NCI-H1694 (cell line): ENCODE measurements at regions not wholly inside any gene's neighbourhood (a gene's known extent, or its start where the extent isn't known, plus 50 kb on each side); places are given as distances from the start of the nearest gene placed in this dataset.
"Not testable (repeated sequence)": the region's sequence is repeated elsewhere in the genome, so short reads cannot be mapped to it uniquely, and the experiment has no call there.

Experiments used
- DNase-seq: peaks from one replicate; lab custom pipeline; 2025; lab: John Stamatoyannopoulos, UW

DNA sequence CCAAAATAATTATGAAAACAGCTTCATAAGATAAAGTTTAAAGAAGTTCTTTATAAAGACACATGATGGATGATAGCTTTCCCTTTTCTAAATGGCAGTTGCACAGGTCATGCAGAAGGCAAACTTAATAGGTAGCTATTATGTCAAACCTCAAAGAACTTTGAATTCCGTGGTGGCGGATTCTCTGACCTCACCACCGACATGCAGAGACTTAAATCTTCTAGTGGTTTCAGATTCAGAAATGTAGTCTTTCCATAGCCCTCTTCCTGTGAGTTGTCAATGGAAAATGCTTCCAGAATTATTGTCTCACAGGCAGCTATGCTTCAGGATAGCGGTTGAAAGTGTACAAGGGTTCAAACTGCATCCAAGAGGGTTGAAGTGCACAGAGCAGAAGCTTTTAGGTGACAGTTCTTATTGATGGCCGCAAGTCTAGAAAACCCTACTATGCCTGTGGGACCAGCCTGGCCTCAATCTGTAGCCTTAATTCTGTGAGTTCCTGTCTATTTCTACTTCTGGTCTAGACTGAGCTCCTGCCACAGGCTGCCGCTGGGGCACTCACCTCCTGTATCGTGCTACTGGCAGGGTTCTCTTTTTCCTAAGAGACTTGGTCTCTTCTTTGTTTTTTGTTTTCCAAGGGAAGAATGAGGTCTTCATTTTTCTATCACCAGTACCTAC, 117.0 kb upstream of the ERRFI1 start:
- no peak for DNase-seq

DNA sequence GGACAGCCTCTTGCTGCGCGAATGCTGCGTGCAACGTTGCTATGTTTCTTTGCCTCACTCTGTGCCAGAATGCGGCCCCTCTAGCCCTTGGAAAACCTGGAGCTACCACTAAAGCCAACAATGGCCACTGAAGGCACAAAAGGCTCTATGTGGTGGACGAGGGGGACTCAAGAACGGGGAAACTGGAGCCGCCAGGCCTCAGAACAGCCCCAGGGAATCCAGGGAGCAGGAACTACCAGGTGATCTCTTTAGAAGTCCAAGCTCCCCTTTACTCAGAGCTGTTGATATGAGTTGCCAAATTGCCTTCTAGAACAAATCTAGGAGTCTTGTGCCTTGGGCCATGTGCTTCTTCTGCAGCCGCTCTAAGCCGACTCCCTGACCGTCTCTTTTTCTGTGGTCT, 113.8 kb upstream of the ERRFI1 start:
- DNase-seq = no peak

DNA sequence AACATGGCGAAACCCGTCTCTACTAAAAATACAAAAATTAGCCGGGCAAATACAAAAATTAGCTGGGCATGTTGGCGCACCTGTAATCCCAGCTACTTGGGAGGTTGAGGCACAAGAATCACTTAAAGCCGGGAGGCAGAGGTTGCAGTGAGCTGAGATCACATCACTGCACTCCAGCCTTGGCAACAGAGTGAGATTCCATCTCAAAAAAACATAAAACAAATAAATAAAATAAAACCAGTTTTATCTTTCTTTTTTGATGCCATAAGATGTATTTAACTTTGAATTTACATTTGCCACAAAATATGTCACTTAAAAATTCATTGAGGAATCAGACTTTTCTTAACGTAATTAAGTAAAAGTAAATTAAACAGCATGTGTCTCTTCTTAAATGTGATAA, 113.3 kb upstream of the ERRFI1 start:
- DNase-seq = no peak

DNA sequence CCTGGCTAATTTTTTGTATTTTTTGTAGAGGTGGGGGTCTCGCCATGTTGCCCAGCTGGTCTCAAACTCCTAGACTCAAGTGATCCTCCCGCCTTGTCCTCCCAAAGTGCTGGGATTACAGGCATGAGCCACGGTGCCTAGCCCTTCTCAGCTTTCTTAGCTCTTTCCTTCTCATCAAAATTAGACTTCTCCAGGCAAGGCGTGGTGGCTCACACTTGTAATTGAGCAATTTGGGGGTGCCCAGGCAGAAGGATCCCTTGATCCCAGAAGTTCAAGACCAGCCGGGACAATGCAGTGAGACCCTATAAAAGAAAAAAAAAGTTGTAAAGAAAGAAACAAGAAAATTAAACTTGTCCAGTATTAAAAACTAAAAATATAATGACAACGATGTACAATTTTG, 112.6 kb upstream of the ERRFI1 start:
- DNase-seq = no peak

DNA sequence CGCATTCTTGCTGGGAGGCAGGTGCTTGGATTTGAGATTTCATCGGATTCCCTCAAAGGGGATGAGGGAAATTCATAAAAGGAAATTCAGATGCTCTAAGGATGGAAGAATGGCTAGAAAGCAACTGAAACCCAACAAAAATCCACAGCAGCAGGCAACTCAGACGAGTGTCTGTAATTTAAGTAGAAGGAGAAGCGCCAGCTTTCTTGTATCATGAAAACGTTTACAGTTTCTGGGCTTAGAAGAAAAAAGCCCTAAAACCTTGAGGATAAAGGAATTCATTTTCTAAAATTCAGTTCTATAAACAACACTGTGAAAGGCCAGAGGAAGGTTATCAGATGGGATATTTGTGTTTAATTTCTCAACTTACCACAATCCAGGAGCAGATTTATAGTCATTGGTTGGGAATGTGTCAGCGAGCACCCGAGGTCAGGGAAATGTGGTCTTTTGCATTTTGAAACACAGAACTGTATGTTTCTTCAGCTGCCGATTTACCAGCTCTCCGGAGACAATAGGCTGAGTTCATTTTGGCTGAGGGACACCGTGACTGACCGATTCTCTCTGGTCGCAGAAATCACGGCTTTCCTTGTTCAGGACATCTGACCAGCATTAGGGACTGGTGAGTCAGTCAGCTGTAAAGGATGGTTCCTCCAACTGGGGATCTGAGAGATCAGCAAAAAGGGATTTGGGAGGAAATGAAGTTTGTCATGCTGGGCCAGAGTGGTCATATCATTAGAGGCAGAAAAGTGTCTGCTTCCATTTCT, 111.6 kb upstream of the ERRFI1 start:
- no peak for DNase-seq

DNA sequence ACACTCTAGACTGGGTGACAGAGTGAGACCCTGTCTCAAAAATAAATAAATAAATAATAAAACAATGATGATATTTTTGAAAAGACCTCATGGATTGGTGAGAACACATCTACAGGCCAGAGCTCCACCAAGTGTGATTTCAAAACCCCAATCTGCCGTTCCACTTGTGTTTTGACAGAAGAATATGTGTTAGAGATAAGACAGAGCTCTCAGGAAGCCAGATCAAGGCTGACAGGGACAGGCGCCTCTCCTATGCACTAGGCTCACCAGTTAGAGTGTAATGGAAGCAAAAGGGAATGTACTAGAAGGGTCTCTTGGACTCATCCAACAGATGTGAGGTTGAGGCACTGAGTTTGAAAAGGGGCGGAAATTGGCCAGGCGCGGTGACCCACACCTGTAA, 110.7 kb upstream of the ERRFI1 start:
- DNase-seq = no peak

DNA sequence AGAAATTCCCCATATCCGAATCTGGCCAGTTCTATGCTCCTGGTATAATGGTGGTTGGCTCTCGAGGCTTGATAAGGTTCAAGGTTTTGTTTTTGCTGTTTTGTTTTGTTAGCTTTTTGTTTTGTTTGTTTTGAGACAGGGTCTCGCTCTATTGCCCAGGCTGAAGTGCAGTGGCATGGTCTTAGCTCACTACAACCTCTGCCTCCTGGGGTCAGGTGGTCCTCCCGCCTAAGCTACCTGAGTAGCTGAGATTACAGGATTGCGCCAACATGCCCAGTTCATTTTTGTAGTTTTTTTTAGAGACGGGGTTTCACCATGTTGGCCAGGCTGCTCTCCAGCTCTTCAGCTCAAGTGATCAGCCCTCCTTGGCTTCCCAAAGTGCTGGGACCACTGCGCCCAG, 109.1 kb upstream of the ERRFI1 start:
- DNase-seq = no peak

DNA sequence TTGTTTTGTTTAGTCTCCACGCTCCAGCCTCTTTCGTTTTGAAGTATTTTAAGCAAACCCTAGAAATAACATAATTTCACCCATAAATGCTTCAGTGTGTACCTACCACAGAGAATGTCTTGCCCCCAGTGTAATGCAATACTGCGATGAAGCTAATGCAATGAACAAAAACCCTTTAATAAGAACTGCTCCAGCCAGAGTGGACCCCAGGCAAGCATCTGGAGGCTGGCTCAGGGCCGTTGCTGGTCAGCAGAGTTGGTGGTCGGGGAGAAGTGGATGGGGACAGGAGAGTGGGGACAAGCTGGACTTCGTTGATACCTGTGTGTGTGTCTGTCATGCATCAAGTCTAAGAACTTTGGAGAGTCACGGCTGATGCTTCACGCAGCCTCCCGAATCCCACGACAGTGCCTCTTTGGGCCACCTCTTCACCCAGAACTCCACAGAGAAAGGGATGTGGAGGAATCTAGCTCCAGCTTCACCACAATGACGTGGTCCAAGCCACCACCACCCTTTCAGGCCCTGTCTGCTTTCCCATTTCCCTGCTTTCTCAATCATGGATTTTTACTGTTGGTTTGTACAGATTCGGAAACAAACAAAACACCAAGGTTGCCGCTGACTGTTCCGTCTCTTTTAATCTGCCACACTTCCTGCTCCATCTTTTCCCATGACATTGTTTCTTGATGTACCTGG, 108.6 kb upstream of the ERRFI1 start:
- no peak for DNase-seq

DNA sequence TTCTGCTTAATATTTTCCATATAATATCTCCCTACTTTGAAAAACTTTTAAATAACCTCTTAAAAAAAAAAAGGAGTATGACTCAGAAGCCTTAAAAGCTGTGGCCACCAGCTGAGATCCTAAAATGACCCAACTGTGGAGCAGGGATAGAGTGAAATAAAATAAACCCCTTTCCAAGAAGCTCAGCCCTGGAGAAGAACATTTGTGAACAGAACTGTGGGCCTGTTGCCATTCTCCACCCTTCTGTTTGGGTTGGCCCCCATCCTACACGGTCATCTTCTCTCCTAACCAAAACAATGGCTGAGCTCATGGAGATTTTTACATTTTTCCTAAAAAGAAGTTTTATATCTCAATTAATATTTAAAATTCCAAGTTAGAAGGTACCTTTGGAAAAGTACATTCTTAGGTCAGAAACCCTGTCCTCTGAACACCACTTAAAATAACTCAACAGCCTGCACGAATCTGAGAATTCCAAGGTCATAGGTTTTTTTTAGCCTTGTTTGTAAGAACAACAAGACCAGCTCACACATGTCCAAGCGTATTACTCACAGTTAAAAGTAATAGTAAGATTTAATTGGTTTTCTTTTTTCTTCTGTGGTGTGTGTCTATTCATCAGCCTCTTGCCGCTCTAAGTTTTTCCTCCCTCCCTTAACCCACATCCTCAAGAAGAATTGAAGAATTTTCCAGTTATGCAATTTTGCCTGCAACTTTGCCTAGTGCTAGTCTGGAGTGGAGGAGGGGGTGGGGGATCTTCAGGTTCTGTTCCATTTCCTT, 107.7 kb upstream of the ERRFI1 start:
- no peak for DNase-seq

DNA sequence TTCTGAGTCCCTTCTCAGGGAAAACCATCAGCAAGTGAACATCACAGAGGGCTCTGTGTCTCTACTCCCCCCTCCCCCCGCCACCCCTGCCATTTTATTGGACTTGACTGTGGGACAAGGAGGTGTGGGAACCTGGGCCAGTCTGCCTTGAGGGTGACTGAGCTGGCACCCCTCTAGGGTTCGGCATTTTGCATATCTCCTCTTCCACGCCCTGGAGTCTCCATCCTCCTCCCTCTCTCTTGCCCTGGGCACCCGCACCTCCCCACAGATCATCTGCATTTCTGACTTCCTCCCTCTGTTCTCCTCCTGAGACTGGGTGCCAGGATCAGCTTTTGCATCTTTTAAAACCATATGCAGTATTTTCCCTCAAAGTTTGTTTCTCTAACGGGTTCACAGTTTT, 107.1 kb upstream of the ERRFI1 start:
- DNase-seq = no peak

DNA sequence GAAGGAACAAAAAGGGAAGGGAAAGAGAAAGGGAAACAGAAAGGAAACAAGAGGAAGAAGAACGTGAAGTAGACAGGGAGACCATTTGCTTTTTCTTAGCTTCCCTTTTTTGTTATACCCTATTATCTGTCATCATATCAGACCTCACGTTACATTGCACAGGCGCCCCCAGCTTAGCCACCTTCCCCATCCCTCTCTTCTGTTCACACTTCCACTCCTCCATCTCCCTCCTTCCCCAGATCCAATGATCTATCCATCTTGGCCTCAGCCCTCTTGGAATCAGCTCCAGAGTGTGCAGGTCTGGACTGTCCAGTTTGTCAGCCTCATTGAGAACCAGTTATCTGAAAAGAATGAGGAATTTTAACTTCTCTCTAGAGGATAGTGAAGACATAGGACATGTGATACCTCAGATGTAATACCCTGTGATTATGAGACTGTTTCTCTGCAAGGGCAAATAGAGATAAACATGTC, 101.1 kb upstream of the ERRFI1 start:
- DNase-seq = no peak

DNA sequence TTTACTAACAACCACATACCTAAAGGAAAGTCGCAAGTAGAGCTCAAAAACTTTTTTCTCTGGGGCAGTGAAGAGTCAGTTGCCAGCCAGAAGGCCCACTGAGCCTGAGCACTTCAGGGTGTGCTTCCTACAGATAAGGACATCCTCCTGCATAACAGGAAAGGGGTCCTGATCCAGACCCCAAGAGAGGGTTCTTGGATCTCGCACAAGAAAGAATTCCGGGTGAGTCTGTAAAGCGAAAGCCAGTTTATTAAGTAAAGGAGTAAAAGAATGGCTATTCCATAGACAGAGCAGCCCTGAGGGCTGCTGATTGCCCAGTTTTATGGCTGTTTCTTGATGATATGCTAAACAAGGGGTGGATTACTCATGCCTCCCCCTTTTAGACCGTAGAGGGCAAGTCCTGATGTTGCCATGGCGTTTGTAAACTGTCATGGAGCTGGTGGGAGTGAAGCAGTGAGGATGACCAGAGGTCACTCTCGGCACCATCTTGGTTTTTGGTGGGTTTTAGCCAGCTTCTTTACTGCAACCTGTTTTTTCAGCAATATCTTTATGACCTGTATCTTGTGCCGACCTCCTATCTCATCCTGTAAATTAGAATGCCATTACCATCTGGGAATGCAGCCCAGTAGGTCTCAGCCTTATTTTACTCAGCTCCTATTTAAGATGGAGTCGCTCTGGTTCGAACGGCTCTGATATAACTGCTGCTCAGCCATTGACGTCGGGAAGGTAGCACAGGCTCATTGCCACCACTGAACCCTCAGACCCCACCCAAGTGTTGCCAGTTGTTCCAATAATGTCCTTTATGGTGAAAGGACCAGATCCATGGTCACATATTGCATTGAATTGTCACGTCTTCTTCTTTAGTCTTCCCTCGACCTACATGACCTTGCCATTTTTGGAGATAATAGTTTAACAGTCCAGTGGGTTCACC, 96.6 kb upstream of the ERRFI1 start:
- no peak for DNase-seq

DNA sequence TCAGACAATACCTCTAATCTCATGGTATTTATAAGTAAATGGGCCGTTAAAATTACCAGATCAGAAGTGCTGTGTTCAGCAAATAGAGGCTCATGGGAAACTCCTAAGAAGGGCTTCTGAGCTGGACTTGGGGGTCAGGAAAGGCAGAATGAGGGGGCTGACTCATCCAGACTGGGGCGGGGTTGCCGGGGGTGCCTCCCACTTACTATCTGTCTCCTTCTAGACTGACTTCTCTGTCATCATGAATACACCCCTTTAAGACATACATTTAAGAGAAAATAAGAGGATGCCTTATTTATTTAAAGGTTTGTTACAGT, 96.0 kb upstream of the ERRFI1 start:
- DNase-seq = no peak

DNA sequence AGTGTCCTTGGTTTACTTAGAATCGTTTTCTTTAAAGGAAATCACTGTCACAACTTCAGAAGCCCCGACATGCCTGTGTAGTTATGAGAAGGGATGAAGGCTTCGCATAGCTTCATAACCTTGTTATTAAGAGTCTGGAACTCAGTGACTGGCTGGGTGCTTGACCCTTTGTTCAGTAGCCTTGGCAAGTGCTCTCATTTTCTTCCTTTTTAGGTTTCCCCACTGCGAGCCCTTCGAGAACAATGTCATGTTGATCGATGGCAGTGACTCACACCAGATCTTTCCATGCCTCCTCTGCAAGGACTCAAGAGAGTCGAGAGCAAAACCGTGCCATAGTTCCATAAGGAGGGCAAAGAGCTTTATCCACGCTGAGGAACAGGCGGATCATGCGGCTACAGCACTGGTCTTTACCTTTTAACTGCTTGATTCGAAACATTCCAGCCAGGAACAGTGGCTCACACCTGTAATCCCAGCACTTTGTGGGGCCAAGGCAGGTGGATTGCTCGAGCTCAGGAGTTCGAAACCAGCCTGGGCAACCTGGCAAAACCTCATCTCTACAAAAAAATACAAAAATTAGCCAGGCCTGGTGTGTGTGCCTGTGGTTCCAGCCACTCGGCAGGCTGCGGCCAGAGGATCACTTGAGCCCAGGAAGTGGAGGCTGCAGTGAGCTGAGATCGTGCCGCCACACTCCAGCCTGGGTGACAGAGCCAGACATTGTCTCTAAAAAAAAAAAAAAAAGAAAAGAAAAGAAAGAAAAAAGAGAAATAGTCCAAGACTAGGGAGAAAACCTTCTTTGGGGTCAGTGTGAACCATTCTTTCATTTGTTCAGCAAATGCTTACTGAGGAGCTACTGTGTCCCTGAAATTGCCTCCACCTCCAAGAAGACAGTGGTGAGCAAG, 95.4 kb upstream of the ERRFI1 start:
- DNase-seq = no peak

DNA sequence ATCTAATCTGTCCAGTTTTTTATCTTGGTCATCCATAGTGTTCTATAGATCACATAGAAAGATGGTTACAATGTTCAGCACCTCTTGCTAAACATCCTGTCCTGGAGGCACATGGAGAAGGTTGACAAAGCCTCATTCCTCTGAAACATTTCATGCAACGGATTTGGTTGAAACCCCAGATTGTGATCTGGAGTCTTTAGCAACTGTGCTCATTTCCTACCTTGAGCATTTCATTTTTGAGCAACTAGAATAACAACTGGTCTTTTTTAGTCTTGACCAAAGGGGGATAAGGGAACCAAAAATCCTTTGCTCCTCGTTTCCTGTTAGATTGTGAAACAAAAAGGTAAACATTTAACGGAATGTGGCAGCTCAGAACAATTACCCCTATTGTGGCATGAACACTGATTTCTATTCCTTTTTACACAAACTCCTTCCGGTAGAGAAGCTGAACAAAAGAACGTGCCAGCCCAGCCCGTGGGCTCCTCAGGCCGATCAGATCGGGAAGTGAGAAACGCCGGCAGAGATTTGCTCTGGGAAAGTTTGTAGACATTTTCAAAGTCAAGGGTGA, 94.7 kb upstream of the ERRFI1 start:
- no peak for DNase-seq

DNA sequence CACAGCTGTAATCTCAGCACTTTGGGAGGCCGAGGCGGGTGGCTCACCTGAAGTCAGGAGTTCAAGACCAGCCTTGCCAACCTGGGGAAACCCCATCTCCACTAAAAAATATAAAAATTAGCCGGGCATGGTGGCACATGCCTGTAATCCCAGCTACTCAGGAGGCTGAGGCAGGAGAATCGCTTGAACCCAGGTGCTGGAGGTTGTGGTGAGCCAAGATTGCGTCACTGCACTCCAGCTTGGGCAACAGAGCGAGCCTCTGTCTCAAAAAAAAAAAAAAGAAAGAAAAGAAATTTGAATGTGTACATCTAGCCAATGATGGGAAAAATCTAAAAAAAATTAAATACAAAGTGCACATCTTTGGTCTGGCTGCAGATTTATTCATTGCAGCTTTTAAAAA, 92.6 kb upstream of the ERRFI1 start:
- DNase-seq = not testable (repeated sequence)

DNA sequence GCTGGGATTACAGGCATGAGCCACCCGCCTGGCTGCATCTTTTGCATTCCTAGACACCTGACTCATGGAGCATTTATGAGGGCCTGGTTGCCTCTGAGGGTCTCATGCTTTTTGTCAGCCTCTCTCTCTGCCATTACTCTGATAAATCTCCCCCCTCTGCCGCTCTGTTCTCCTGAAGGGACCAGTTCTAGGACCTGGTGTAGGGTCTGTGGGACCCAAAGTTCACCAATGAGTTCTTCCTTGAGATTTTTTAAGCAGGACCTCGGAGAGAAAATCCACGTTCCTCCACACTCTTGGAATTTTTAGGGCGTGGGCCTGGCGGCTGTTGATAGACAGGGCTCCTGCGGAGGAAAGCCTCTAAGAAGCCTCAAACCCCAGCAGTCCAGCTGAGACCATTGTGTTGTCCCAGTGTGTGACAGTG, 91.9 kb upstream of the ERRFI1 start:
- no peak for DNase-seq

DNA sequence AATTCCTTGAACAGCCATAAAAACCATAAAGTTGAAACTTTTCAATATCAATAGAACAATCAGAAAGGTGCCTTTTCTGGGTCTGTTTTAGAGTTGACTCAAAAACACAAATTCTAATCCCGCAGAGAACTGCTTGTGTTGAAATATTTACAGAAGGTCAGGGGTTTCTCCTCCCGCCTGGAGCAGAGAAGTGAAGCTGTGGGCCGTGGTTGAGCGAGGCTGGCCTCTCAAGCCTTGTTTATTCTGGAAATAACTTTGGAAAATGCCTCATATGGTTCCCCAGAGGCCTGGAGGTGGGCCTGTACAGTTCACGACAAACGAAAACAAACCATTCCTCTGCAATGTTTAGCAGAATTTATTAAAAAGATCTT, 90.8 kb upstream of the ERRFI1 start:
- DNase-seq = no peak

DNA sequence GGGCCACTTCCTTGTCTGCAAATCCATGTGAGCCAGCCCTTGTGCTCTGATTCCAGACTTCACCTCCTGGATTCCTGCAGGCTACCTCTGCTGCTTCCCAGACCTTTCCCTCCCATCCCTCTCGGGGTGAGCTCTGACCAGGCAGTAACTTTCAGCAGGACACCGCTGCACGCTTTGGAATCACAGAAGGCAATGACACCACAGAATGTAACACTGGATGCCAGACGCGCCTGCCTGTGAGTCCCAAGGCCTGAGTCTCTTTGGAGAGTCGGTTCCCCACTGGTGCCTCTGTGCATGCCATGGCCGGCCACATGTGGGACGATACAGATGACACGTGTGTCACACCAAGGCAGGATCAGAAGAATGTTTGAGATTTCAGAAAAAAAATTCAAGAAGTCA, 89.7 kb upstream of the ERRFI1 start:
- no peak for DNase-seq
